H1 (cell line): ENCODE measurements at regions not wholly inside any gene's neighbourhood (a gene's known extent, or its start where the extent isn't known, plus 50 kb on each side); places are given as distances from the start of the nearest gene placed in this dataset.

Source experiments
- CBX8 ChIP-seq: fragments of 300-800, 300-1000 bp; sonication (generic); IDR thresholded peaks from 2 replicates; pipeline ENCODE4 v1.7.1; 2016; ENCODE audit warnings: low read depth, low read length, borderline replicate concordance
- CTCF ChIP-seq, 3 experiments: IDR thresholded peaks; 1 replicate in 2 of 3; 2 replicates in 1 of 3; pipeline versions ENCODE4 v1.5.1 to v1.6.1; 2011; ENCODE audit warnings: low read length in 3 of 3, mild to moderate bottlenecking in 3 of 3, inconsistent platforms in 2 of 3, low read depth in 1 of 3, moderate library complexity in 1 of 3; ENCODE audit not compliant: insufficient read depth in 1 of 3; ENCODE audit errors: control extremely low read depth in 1 of 3
- EZH2 ChIP-seq: fragments of 200-600 bp; sonication (generic); IDR thresholded peaks from 2 replicates; pipeline ENCODE4 v1.7.1; 2012; ENCODE audit warnings: low read depth, mild to moderate bottlenecking, moderate library complexity, low read length, inconsistent platforms; ENCODE audit not compliant: severe bottlenecking
- GABPA ChIP-seq: IDR thresholded peaks from 2 replicates; pipeline ENCODE4 v1.6.1; 2011; ENCODE audit warnings: mild to moderate bottlenecking, low read length, moderate library complexity, borderline replicate concordance; ENCODE audit not compliant: insufficient read depth
- HDAC6 ChIP-seq: IDR thresholded peaks from one replicate; pipeline ENCODE4 v1.7.1; 2012; ENCODE audit warnings: low read depth, mild to moderate bottlenecking, inconsistent platforms, low read length, moderate library complexity
- KDM1A ChIP-seq: fragments of 200-600, 300-600 bp; sonication (generic); IDR thresholded peaks from 2 replicates; pipeline ENCODE4 v1.7.1; 2016; ENCODE audit warnings: mild to moderate bottlenecking, low read length, borderline replicate concordance
- POLR2AphosphoS5 ChIP-seq: IDR thresholded peaks from 2 replicates; pipeline ENCODE4 v1.6.1; 2011; ENCODE audit warnings: low read depth, low read length
- RNF2 ChIP-seq: fragments of 200-900, 300-1000 bp; sonication (generic); IDR thresholded peaks from 2 replicates; pipeline ENCODE4 v1.7.1; 2016; ENCODE audit warnings: borderline replicate concordance, low read depth, mild to moderate bottlenecking, antibody characterized with exemption, low read length; ENCODE audit not compliant: poor library complexity, severe bottlenecking; ENCODE audit errors: missing control alignments
- SIN3A ChIP-seq, 2 experiments: IDR thresholded peaks in 1 of 2; conservative IDR thresholded peaks in 1 of 2; 2 replicates each; pipeline ENCODE4 v1.6.1; 2011 to 2012; ENCODE audit warnings: low read length in 2 of 2, improper control_type of control experiment in 1 of 2, low read depth in 1 of 2, mild to moderate bottlenecking in 1 of 2
- SRF ChIP-seq: IDR thresholded peaks from 2 replicates; pipeline ENCODE4 v1.6.1; 2011; ENCODE audit warnings: mild to moderate bottlenecking, low read depth, low read length, moderate library complexity
- TAF7 ChIP-seq: optimal IDR thresholded peaks from 2 replicates; pipeline ENCODE3; 2011; ENCODE audit warnings: low read depth, mild to moderate bottlenecking, inconsistent platforms, low read length, moderate library complexity, borderline replicate concordance

- TF ChIP-seq POLR2AphosphoS5 = no peak
- no peak for TF ChIP-seq EZH2
- TF ChIP-seq RNF2 = no peak
- TF ChIP-seq CTCF (IDR thresholded peaks at IDR 0.05; ENCODE audit: control extremely low read depth in 1 of 3, insufficient read depth in 1 of 3, low read depth in 1 of 3, low read length in 3 of 3) = no peak
- TF ChIP-seq HDAC6 = no peak
- TF ChIP-seq SIN3A (conservative IDR thresholded peaks at IDR 0.05 in 1 of 2, IDR thresholded peaks at IDR 0.05 in 1 of 2; ENCODE audit: low read depth in 1 of 2, low read length in 2 of 2) = no peak
- TF ChIP-seq KDM1A = no peak
- TF ChIP-seq GABPA = no peak
- no peak for TF ChIP-seq CBX8
- TF ChIP-seq TAF7 = no peak
- no peak for TF ChIP-seq SRF
These were observed 54.7 kb upstream of the ZRANB2 start for GRCh38 chr1:71135571-71135970.
